H7 (cell line): ENCODE measurements at regions not wholly inside any gene's neighbourhood (a gene's known extent, or its start where the extent isn't known, plus 50 kb on each side); places are given as distances from the start of the nearest gene placed in this dataset.

ENCODE experiments used
- DNase-seq: peaks from one replicate; pipeline ENCODE4 v3.0.0; 2012
- H3K27me3 ChIP-seq: 2 replicates; pipeline ENCODE4 v1.6.0; 2011; ENCODE audit warnings: mild to moderate bottlenecking, low read length; ENCODE audit not compliant: control insufficient read depth, insufficient read depth
- H3K36me3 ChIP-seq: replicated peaks from 2 replicates; pipeline ENCODE4 v1.5.1; 2011; ENCODE audit warnings: low read length; ENCODE audit not compliant: control insufficient read depth, insufficient read depth
- H3K4me3 ChIP-seq: 2 replicates; pipeline ENCODE4 v1.5.1; 2011; ENCODE audit warnings: low read depth, mild to moderate bottlenecking, control low read depth, low read length, moderate library complexity; ENCODE audit not compliant: insufficient read depth

DNA sequence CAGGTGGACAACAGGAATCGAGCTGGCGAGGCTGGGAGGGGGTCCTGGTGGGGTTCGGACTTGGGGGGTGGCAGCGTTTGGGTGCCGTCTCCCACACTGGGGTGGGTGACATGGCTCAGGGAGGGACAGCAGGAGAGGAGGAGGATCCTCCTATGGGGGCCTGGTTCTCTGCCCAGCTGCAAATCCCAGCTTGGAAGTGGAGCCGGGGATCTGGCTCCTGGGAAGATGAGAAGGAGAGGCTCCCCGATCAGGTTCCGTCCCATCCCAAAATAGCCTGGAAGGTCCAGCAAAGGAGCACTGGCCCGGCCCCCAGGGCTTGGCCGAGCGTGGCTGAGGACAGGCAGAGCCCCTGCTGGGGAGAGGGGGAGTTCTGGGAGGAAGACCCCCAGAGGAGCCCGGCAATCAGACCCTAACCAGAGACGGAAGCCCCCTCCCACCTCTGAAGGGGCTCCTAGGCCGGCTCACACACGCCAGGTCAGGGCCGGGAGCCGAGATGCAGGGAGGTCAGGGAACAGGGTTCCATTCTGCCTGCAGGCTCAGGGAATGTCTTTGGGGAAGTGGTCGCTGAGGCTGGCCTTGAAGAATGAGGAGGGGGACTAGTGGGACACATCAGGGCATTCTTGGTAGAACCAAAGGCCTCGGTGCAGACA, 143.7 kb downstream of the ENGASE start:
- DNase-seq = peak; percentile 60
- no peaks in the 10 kb centered on the region for H3K36me3 ChIP-seq
- H3K27me3 ChIP-seq = peaks cover 7% of the 10 kb centered on the region
- no peak overlapping the region for H3K4me3 ChIP-seq

DNA sequence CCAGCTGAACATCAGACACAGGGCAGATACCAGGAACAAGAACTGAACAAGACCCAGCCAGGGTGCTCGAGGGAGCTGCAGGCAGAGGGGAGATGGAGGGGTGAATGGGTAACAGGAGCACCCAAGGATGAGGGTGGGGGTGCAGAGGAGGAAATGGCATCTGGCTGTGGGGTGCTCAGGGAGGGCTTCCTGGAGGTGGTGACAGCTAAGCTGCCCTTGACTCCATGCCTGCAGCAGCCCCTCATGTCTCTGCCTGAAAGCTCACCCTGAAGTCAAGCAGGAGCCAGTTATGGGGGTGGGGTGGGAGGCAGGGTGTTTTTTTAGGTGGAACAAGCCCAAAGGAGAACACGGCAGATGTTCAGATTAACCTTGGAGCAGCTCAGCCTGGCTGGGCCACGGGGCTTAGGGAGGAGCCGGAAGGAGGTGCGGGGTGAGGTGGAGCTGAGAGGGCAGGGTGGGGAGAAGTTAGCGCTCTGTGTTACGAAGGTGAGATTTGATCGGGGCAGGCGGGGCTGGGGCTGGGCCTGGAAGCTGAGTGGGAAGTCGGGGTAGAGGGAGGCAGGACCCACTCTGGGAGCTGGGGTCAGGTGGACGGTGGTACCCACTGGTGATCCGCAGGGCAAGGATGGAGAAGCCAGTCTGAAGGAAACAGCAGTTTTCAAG, 143.0 kb downstream of the ENGASE start:
- Histone ChIP-seq H3K4me3 (no peak overlapping the region), H3K27me3 (peaks cover 7% of the 10 kb centered on the region), H3K36me3 (no peaks in the 10 kb centered on the region)
- no peak for DNase-seq

DNA sequence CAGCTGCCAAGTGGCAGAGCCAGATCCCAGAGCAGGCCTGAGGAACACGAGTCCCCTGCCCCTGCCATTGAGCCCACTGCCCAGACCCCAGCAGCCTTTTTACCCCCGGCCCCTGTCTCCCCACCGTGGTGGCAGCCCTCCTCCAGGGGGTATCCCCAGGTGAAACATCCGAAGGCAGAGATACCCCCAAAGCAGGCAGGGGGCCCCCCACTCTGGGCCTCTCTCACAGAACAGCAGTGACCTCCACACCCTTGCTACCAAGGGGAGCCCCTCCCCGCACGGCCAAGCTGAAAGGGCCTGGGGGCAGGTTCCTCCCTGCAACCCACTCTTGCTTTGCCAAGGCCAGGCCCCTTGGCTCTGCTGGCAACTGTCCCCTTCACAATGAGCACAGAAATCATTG, 142.2 kb downstream of the ENGASE start:
- Histone ChIP-seq H3K36me3 (no peaks in the 10 kb centered on the region), H3K27me3 (peaks cover 7% of the 10 kb centered on the region), H3K4me3 (no peak overlapping the region)
- no peak for DNase-seq

DNA sequence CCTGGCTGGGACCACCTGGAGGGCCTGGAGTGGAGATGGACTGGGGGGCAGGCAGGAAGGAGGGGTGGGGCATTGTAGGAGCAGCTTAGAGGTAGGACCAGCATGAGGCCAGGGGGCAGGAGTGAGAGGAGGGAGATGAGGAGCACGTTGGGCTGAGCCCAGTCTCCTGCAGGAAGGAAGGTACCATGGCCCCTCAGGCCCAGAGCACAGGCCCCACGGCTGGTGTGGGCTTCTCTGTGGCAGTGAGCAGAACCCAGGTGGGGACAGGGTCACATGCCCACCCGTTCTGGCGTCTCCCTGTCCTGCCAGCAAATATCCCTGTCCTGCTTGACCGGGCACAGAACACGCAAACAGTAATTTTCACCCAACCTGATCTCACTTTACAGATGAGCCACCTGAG, 141.8 kb downstream of the ENGASE start:
- Histone ChIP-seq H3K27me3 (peaks cover 7% of the 10 kb centered on the region), H3K36me3 (no peaks in the 10 kb centered on the region), H3K4me3 (no peak overlapping the region)
- DNase-seq = no peak

DNA sequence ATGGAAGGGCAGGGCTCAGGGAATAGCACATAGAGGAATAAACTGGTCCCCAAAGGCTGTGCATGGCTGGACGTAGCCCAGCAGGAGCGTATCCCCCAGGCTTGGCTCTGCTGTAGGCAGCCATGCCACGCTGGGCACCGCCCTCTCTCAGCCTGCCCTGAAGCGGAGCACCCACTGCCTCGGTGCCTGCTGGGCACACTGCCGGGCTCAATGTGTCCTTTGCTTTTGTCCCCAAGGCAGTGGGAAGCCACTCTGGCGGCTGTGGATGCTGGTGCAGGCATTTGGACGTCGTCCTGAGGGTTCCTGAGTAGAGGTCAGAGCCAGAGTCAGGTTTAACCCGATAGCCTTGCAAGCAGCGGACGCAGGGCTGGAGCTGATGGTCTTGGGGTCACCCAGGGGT, 141.0 kb downstream of the ENGASE start:
- H3K27me3 ChIP-seq = peaks cover 7% of the 10 kb centered on the region
- DNase-seq = no peak
- H3K36me3 ChIP-seq = no peaks in the 10 kb centered on the region
- H3K4me3 ChIP-seq = no peak overlapping the region

DNA sequence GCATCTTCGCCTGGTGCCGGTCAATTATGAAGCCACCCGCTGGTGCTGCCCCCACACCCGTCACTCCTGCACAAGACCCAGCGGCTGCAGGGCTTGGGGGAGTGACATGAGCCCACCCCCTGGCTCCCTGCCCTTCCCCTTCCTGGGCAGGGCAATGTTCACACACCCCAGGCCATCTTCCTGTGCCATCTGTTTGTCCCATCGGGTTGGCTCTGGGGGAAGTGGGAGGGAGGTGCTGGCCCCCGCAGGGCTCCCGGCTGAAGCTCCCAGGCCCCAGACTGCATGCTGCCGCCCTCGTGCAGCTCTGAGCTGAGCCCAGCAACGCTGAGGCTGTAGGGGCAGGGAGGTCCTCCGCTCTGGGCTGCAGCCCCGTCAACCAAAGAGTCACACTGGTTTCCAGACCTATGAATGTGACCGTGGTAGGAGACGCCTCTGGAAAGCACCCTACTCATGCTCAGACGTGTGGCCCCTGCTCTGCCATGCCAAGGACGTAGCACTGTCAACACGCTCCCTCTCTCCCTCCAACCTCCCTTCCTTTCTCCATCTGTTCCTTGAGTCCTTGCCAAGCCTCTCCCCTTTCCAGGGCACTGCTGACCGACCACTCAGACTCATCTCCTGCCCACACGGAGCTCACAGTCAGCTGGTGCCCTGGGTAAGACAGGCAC, 140.4 kb downstream of the ENGASE start:
- no peak overlapping the region for H3K4me3 ChIP-seq
- DNase-seq = peak; percentile 75
- peaks cover 3% of the 10 kb centered on the region for H3K27me3 ChIP-seq

DNA sequence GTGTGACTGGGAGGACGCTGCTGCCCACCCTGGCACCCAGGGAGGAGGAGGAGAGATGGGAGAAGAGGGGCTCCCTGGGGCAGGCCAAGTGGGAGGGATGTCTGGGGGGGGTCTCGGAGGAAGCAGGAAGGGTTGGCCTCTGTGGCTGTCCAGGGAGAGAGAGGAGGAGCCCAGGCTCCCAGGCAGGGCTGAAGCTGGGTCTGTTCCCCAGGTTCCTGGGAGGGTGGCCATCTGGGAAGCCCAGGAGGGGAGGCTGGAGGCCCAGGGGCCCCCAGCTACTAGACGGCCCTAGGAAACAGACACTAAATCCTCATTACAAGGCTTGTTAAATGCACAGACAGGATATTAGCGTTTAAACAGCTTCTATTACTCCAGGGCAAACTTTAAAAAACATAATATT, 139.8 kb downstream of the ENGASE start:
- Histone ChIP-seq H3K27me3 (peaks cover under 1% of the 10 kb centered on the region; the same call in 1 of the 2 replicates), H3K4me3 (no peak overlapping the region), H3K36me3 (no peaks in the 10 kb centered on the region)
- DNase-seq = peak; percentile 66

More for the DNA sequence above, 140.4 kb downstream of the ENGASE start:
- H3K36me3 ChIP-seq = no peaks in the 10 kb centered on the region

DNA sequence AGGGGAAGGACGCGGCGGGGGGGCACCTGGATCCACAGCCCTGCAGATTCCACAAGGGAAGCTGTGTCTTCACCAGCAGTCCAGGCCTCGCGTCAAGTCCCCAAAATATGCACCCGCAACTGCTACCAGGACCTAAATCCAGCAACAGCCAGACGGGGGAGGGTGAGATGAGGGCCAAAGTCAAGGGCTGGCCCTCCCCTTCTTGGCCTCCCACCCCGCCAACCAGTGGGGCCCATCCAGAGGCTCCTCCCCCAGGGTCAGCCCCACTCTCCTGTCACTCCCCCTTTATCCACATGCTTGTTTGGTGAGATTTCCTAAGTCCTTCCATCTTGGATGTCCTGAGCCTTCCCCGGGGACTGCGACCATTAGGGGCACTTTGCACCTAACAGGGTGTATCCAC, 138.7 kb downstream of the ENGASE start:
- Histone ChIP-seq H3K36me3 (no peaks in the 10 kb centered on the region), H3K27me3 (no peaks in the 10 kb centered on the region; the same call in 1 of the 2 replicates), H3K4me3 (no peak overlapping the region)
- peak; percentile 92 for DNase-seq

DNA sequence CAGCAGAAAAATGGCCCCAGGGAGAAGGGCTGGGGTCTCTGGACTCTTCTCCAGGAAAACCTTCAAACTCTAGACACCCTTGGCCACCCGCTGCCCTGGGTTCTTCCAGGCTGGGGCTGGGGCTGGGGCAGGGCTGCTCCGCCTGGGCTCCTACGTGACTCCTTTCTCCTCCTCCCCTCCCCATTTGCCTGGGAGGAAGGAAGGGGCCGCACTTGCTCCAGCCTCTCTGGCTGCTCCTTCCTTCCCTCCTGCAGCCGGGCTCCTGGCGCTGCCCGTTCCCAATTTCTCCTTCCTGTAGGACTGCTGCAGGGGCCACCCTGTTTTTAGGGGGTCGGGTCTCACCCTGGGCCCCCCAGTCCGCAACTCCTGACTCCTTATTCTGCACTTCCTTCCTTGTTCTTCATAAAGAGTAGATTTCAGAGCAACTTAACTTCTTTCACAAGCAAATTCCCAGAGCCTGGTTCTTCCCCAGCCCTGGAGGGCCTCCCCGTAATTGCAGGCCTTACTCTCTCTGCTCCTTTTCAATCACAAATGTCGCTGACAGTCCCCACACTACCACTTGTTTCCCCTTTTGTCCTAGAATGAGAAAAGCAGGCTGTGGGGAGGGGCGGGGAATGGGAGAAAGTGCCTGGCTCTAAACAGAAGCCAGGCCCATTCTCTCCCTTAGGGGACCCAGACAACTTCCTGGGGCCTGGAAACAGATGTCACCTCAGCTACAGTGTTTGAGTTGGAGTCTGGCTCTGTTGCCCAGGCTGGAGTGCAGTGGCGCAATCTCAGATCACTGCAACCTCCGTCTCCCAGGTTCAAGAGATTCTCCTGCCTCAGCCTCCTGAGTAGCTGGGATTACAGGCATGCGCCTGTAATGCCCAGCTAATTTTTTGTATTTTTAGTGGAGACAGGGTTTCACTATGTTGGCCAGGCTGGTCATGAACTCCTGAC, 137.8 kb downstream of the ENGASE start:
- Histone ChIP-seq H3K27me3 (no peaks in the 10 kb centered on the region; the same call in 1 of the 2 replicates), H3K4me3 (no peak overlapping the region; the same call in 1 of the 2 replicates), H3K36me3 (no peaks in the 10 kb centered on the region)
- peak; percentile 90 for DNase-seq

DNA sequence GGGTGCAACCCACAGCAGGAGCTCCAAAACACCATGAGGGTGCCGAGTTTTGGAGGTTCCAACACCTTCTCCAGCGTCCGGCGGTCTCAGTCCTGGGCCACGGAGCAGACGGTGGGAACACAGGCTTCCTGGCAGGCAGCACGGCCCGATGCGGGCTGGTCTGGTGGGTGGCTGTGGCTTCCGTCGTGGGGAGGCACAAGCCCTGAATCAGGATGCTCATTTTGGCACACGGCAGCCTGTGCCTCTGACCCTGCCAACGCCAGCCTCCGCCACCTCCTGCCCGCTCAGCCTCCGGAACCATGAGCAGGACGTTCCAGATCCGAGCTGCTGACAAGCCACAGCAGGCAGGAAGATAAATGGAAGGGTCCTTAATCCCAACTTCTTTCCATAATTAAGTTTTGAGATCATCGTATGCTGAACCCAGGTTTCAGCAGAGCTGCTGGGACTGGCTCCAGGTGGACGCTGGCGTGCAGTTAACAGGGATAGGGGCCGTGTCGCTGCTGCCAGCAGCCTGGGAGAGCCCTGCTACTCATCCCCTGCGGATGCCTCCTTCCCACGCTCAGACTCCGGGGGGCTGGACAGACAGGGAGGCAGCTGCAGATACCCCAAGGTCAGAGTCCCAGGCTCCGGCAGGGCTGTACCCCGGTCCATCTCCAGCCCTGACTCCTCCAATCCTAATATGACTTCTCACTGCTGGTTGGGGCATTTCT, 136.6 kb downstream of the ENGASE start:
- H3K27me3 ChIP-seq = no peaks in the 10 kb centered on the region; the same call in 1 of the 2 replicates
- peak; percentile 68 for DNase-seq
- no peaks in the 10 kb centered on the region for H3K36me3 ChIP-seq
- H3K4me3 ChIP-seq = no peak overlapping the region

DNA sequence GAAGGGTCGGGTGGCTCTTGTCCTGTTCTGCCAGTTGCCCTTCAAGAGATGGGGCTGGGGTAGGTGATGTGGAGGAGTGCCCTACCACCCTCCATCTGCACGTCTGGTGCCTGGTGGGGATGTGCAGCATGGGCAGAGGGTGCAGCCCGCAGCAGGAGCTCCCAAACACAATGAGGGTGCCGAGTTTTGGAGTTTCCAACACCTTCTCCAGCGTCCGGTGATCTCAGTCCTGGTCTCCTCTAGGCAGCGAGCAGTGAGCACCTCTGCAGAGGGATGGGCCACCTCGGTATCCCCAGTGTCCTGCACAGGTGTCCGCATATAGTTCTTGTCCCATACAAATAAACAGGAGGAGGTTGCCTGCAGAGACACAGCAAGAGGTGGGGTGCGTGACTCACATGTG, 136.0 kb downstream of the ENGASE start:
- Histone ChIP-seq H3K36me3 (no peaks in the 10 kb centered on the region), H3K4me3 (no peak overlapping the region), H3K27me3 (no peaks in the 10 kb centered on the region; the same call in 1 of the 2 replicates)
- DNase-seq = no peak

DNA sequence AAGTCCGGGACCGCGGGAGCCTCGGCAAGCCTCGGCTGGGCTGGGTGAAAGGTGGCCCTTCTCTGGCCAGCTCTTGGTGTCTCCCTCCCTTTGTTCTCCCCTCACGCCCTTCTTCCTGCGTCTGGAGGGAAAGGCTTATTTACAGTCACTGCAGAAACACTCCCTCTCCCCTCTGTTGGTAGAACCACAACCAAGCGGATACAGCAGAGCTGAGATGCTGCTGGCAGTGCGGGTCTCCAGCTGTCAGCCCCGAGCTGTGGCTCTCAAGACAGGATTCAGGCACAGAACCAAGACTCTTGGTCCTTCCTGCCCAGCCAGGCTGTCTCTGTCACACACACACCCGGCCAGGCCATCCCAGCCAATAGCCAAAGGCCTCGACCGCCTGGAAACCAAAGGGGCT, 133.3 kb downstream of the ENGASE start:
- Histone ChIP-seq H3K4me3 (no peak overlapping the region), H3K36me3 (no peaks in the 10 kb centered on the region), H3K27me3 (no peaks in the 10 kb centered on the region; the same call in 1 of the 2 replicates)
- peak; percentile 73 for DNase-seq

DNA sequence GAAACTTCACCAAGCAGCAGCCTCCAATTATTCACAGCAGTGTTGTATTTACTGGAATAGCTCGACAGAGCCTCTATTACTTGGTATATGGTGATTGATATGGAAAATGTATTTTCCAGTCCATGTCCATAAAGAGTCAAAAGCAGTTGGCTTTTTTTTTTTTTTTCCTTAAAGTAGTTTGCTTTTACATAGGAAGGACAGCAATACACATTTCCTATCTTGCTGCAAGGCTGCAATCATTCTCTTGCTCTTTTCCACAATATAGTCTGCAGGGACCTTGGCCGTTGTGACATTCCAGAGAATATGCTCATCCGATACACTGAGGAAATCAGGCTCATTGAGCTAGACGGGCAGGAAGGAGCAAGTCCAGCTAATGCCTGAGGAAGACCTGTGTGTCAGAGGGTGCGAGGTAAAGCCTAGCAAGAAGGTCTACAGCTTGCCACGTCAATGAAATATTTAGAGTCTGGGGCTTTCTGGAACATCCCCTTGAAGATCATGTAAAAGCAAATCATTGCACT, 131.1 kb downstream of the ENGASE start:
- Histone ChIP-seq H3K36me3 (no peaks in the 10 kb centered on the region), H3K4me3 (no peak overlapping the region), H3K27me3 (no peaks in the 10 kb centered on the region; the same call in 1 of the 2 replicates)
- DNase-seq = no peak
